ENCODE measurements at regions not wholly inside any gene's neighbourhood (a gene's known extent, or its start where the extent isn't known, plus 50 kb on each side); places are given as distances from the start of the nearest gene placed in this dataset.
"Not testable (repeated sequence)": the region's sequence is repeated elsewhere in the genome, so short reads cannot be mapped to it uniquely, and the experiment has no call there.

DNA sequence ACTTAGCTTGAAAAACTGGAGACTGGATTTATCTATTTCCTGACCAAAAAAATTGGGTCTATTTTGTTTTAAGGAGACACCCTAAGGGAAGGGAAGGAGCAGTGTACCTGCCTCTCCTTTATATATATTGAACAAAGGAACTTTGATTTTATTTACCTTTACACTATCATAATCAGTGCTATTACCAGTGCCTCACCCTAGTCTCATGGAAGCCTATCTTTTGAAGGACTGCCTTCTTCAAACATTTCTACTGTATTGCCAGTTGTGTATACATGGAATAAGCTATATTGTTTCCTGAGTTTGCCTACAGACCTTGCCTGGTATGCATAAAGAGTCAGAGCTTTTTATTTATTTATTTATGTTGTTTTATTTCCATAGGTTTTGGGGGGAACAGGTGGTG is 124.9 kb downstream of the UTRN start:
- Histone ChIP-seq H3K79me2 (ENCODE audit: insufficient read depth, low read length) (no peaks in the 10 kb centered on the region), H3K79me1 (ENCODE audit: insufficient read depth, low read depth, low read length, poor library complexity, severe bottlenecking) (peaks cover 3% of the 10 kb centered on the region), H3K4ac (ENCODE audit: low read depth, low read length) (no peak overlapping the region), H2BK15ac (ENCODE audit: low read depth, low read length) (no peak overlapping the region), H2AFZ (ENCODE audit: low read length) (no peak overlapping the region), H3K23me2 (ENCODE audit: insufficient read length, low read depth, low read length, poor library complexity, severe bottlenecking) (no peaks in the 10 kb centered on the region), H3K27ac (ENCODE audit: insufficient read length, low read depth, low read length) (no peak overlapping the region), H3K56ac (ENCODE audit: insufficient read length, low read depth, low read length) (no peak overlapping the region), H3K9me3 (ENCODE audit: control insufficient read depth, low read depth, low read length) (no peaks in the 10 kb centered on the region), H2BK120ac (ENCODE audit: low read depth, low read length, poor library complexity, severe bottlenecking) (no peak overlapping the region), H4K5ac (ENCODE audit: insufficient read length, low read depth, low read length) (no peak overlapping the region), H4K8ac (replicated peaks; ENCODE audit: insufficient read length, low read depth, low read length) (no peak overlapping the region), H3K4me2 (ENCODE audit: insufficient read depth, insufficient read length, low read length) (no peak overlapping the region), H3K4me1 (ENCODE audit: insufficient read depth, low read length) (no peaks in the 10 kb centered on the region), H3K23ac (ENCODE audit: insufficient read length, low read depth, low read length) (no peak overlapping the region), H2AK5ac (ENCODE audit: insufficient read length, low read length) (no peak overlapping the region), H2BK5ac (ENCODE audit: insufficient read length, low read length) (no peak overlapping the region), H2BK20ac (ENCODE audit: low read depth, low read length, poor library complexity, severe bottlenecking) (no peak overlapping the region), H3K18ac (ENCODE audit: insufficient read length, low read depth, low read length) (no peak overlapping the region), H2BK12ac (ENCODE audit: insufficient read length, low read depth, low read length) (no peak overlapping the region), H3K9ac (ENCODE audit: extremely low read depth, insufficient read length, low read length) (no peak overlapping the region), H4K20me1 (ENCODE audit: control insufficient read depth, insufficient read depth, insufficient read length) (no peaks in the 10 kb centered on the region), H3K27me3 (ENCODE audit: insufficient read depth, low read length) (no peaks in the 10 kb centered on the region), H3T11ph (ENCODE audit: low read length) (no peak overlapping the region), H4K91ac (ENCODE audit: insufficient read length, low read depth, low read length) (no peak overlapping the region), H3K14ac (ENCODE audit: insufficient read depth, low read length) (no peak overlapping the region)
- Mint-ChIP-seq H3K4me3 (no peak overlapping the region), H3K27ac (no peak overlapping the region), H3K36me3 (ENCODE audit: insufficient read depth in 1 of 3, low read depth in 3 of 3) (no peaks in the 10 kb centered on the region; a peak in 1 of 7 replicates), H3K27me3 (ENCODE audit: low read depth) (no peaks in the 10 kb centered on the region), H3K9me3 (peaks cover 3 to 4% of the 10 kb centered on the region in 2 experiments; a peak in 1 of 5 replicates), H3K4me1 (peaks cover 14 to 16% of the 10 kb centered on the region in 2 experiments)
- TF ChIP-seq CTCF (conservative IDR thresholded peaks at IDR 0.05), result no peak
- no peak for DNase-seq

- WGBS (ENCODE audit: extremely low coverage, insufficient read length, low lambda C conversion rate), result no CpG with 5 or more reads among the region's 2 CpGs
- H2BK12ac ChIP-seq (ENCODE audit: insufficient read length, low read depth, low read length); H3K4me1 ChIP-seq (ENCODE audit: insufficient read depth, low read length); H4K20me1 ChIP-seq (ENCODE audit: control insufficient read depth, insufficient read depth, insufficient read length); H2AK5ac ChIP-seq (ENCODE audit: insufficient read length, low read length); H2BK15ac ChIP-seq (ENCODE audit: low read depth, low read length); H3K79me2 ChIP-seq (ENCODE audit: insufficient read depth, low read length); H3K79me1 ChIP-seq (ENCODE audit: insufficient read depth, low read depth, low read length, poor library complexity, severe bottlenecking); H3K9me3 ChIP-seq (ENCODE audit: control insufficient read depth, low read depth, low read length); H3K27ac ChIP-seq (ENCODE audit: insufficient read length, low read depth, low read length); H2BK120ac ChIP-seq (ENCODE audit: low read depth, low read length, poor library complexity, severe bottlenecking); H3K36me3 Mint-ChIP-seq (ENCODE audit: insufficient read depth in 1 of 3, low read depth in 3 of 3); H2AFZ ChIP-seq (ENCODE audit: low read length); H3K27me3 ChIP-seq (ENCODE audit: insufficient read depth, low read length); H3K9me3 Mint-ChIP-seq; DNase-seq; H3K4ac ChIP-seq (ENCODE audit: low read depth, low read length); H3K27ac Mint-ChIP-seq; H3K23me2 ChIP-seq (ENCODE audit: insufficient read length, low read depth, low read length, poor library complexity, severe bottlenecking); H3T11ph ChIP-seq (ENCODE audit: low read length); H2BK20ac ChIP-seq (ENCODE audit: low read depth, low read length, poor library complexity, severe bottlenecking); H4K91ac ChIP-seq (ENCODE audit: insufficient read length, low read depth, low read length); H2BK5ac ChIP-seq (ENCODE audit: insufficient read length, low read length); H3K23ac ChIP-seq (ENCODE audit: insufficient read length, low read depth, low read length); H3K4me3 Mint-ChIP-seq; H3K27me3 Mint-ChIP-seq (ENCODE audit: low read depth); H3K9ac ChIP-seq (ENCODE audit: extremely low read depth, insufficient read length, low read length); H3K14ac ChIP-seq (ENCODE audit: insufficient read depth, low read length); H3K4me2 ChIP-seq (ENCODE audit: insufficient read depth, insufficient read length, low read length); H3K18ac ChIP-seq (ENCODE audit: insufficient read length, low read depth, low read length); H4K8ac ChIP-seq (replicated peaks; ENCODE audit: insufficient read length, low read depth, low read length); H3K56ac ChIP-seq (ENCODE audit: insufficient read length, low read depth, low read length); H4K5ac ChIP-seq (ENCODE audit: insufficient read length, low read depth, low read length): not testable (repeated sequence)
- H3K4me1 Mint-ChIP-seq, result peaks cover 9 to 15% of the 10 kb centered on the region in 2 experiments
Observed at GRCh38 chr6:144410574-144410973, 125.4 kb downstream of the UTRN start.

Data from H9 (cell line).